Motor neuron (in vitro differentiated cells): ENCODE measurements at regions not wholly inside any gene's neighbourhood (a gene's known extent, or its start where the extent isn't known, plus 50 kb on each side); places are given as distances from the start of the nearest gene placed in this dataset.
A peak's percentile ranks its signal among the peaks of the same experiment; 100 is the strongest.

Experiments
- ATAC-seq, 8 experiments: fragments of 200-7000 bp; cut with Tn5 transposase; replicated peaks in 6 of 8; 2 replicates each; pipeline ENCODE4 v1.8.0; 2021; ENCODE audit warnings: mild to moderate bottlenecking in 8 of 8, moderate library complexity in 8 of 8
- H3K27ac ChIP-seq, 2 donors: fragments of 250-450 bp; sonication (Bioruptor Pico); 2 replicates each; pipeline ENCODE4 v1.9.0; 2021; ENCODE audit warnings: antibody characterized with exemption in 2 of 2, mild to moderate bottlenecking in 2 of 2, moderate library complexity in 1 of 2
- H3K4me1 ChIP-seq, 2 donors: fragments of 250-450 bp; sonication (Bioruptor Pico); replicated peaks in 1 of 2; 2 replicates each; pipeline ENCODE4 v1.6.1; 2021; ENCODE audit warnings: antibody characterized with exemption in 2 of 2, mild to moderate bottlenecking in 2 of 2, moderate library complexity in 1 of 2
- H3K4me3 ChIP-seq, 5 donors: fragments of 250-450 bp; sonication (Bioruptor Pico); 2 replicates each; pipeline ENCODE4 v1.9.0; 2021; ENCODE audit warnings: antibody characterized with exemption in 5 of 5, mild to moderate bottlenecking in 5 of 5, moderate library complexity in 4 of 5
- WGBS, 10 experiments: fragments of 450-650 bp; shearing (Covaris generic); methylation state at CpG; one replicate each; pipeline ENCODE4 v1.0.0; 2022; 5-methylcytosine and 5-hydroxymethylcytosine counted together
- in situ Hi-C, 9 experiments: fragments of 400-800 bp; cut with MboI; loops; one replicate each; pipeline ENCODE4 v1.15.0; 2021; ENCODE audit warnings: low sequenced_read_pairs in 9 of 9, low pct_unique_long_range_greater_than_20kb in 2 of 9; ENCODE audit not compliant: unreplicated experiment in 9 of 9

- peak in 5 of 8 experiments; percentile 48 to 88 (median 78) for ATAC-seq
- H3K4me1 ChIP-seq, result peaks cover 9 to 12% of the 10 kb centered on the region in 2 donors
- H3K4me3 ChIP-seq, result no peak overlapping the region
- WGBS, 10 experiments, result 17 to 70% (median 43%) methylated on average over 1 to 7 of the region's 8 CpGs; no CpG with 5 or more reads in 2 of the 10 experiments
- in situ Hi-C loops, result loop anchor here in 5 of 9 experiments (25.0 kb wide), 2 partner anchors 1087 to 1287 kb away; no protein-coding TSS in a partner anchor
- H3K27ac ChIP-seq, result no peak overlapping the region
Observed at GRCh38 chr6:44624936-44625573, 237.5 kb downstream of the CDC5L start.

- WGBS, 10 experiments, result 90 to 100% (median 100%) methylated on average over 1 to 2 of the region's 2 CpGs; no CpG with 5 or more reads in 6 of the 10 experiments
- in situ Hi-C loops, result loop anchor here in 5 of 9 experiments (25.0 kb wide), 2 partner anchors 1086 to 1286 kb away; no protein-coding TSS in a partner anchor
- Histone ChIP-seq H3K4me1 (peaks cover 9 to 12% of the 10 kb centered on the region in 2 donors), H3K4me3 (no peak overlapping the region), H3K27ac (no peak overlapping the region)
- ATAC-seq, result no peak
Observed at GRCh38 chr6:44625996-44626395, 238.5 kb downstream of the CDC5L start.

GRCh38 chr6:44626616-44627015 is 239.1 kb downstream of the CDC5L start:
- ATAC-seq, result no peak
- peaks cover 9 to 12% of the 10 kb centered on the region in 2 donors for H3K4me1 ChIP-seq
- H3K27ac ChIP-seq, result no peak overlapping the region
- no peak overlapping the region for H3K4me3 ChIP-seq
- in situ Hi-C loops, result loop anchor here in 5 of 9 experiments (25.0 kb wide), 2 partner anchors 1086 to 1286 kb away; no protein-coding TSS in a partner anchor
- WGBS, 10 experiments, result 85 to 100% (median 94%) methylated on average over 3 to 8 of the region's 9 CpGs; no CpG with 5 or more reads in 2 of the 10 experiments

DNA sequence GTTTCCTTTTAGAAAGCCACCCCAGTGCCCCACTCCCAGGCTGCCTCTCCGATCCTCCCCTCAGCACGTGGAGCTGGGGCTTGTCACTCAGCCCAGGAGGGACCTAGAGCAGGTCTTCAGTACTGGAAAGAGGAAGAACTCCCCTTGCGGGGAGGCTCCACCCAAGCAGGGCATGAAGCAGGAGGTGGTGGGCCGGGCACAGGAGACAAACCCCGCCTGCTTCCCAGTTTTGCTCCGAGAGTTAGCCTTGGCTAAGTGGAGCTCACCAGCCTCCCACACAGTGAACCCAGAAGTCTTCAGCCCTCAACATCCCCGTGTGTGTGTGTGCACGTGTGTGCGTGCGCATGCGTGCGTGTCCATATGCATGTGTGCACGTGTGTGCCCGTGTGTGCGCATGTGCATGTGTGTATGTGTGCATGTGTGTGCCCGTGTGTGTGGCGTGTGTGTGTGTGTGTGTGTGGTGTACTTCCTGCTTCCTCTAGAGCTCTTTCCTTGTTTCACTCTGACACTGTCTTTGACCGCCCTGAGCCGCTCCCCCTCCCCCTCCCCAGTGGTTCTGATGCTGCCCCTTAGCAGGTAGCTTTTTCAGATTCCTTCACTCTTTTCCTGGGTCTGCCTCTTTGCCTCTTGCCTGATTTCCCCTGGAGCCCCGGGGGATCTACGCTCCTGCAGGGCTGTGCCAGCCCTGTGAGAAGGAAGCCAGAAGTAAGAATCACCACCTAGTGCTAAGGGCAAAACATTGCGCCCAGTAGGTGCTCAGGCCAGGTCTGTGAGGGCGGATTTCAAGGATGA is 239.8 kb downstream of the CDC5L start:
- no peak overlapping the region for H3K27ac ChIP-seq
- no peak for ATAC-seq
- WGBS, 10 experiments, result 53 to 100% (median 86%) methylated on average over 1 to 13 of the region's 23 CpGs; no CpG with 5 or more reads in 4 of the 10 experiments
- no peak overlapping the region for H3K4me3 ChIP-seq
- in situ Hi-C loops, result loop anchor here in 5 of 9 experiments (25.0 kb wide), 2 partner anchors 1085 to 1285 kb away; no protein-coding TSS in a partner anchor
- H3K4me1 ChIP-seq, result peaks cover 9 to 12% of the 10 kb centered on the region in 2 donors

DNA sequence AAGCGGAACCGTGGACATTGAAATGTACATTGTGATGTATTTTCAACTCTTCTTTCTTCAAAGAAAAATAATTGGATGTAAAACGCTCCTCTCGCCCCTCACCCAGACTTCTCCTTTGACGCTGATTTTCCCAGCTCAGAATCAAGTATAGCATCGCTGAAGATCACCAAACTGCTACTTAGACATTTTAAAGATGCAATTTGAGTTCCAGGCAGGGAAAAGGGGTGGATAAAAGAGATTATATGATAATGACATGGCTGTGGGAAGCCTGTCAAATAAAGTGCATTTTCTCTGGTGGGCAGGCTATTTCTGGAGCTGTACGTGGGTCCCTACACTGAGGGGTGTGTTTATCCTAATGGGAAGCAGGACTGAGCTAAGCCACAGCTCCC is 240.4 kb downstream of the CDC5L start:
- WGBS, 10 experiments, result 53 to 100% (median 80%) methylated on average over 1 to 7 of the region's 7 CpGs
- Histone ChIP-seq H3K27ac (no peak overlapping the region), H3K4me3 (no peak overlapping the region), H3K4me1 (peaks cover 9 to 12% of the 10 kb centered on the region in 2 donors)
- ATAC-seq, result no peak
- in situ Hi-C loops, result loop anchor here in 5 of 9 experiments (25.0 kb wide), 2 partner anchors 1084 to 1284 kb away; no protein-coding TSS in a partner anchor

DNA sequence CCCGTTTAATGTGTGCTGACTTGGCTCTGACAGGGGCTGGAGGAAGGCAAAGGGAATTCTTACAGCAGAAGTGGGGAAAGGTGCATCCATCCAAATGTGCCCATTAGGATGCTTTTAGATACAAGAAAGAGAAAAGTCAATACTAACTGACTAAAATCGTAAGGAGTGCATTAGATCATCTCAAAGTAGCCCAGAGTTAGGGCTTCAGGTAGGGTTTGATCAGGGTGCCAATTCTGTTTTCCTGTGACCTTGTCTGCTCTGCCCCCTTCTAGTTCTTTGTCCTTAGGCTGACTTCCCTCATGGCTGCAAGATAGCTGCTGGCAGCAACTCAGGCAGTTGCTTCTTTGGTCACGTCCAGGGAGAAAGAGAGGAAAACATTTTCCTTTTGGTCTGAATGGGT is 240.8 kb downstream of the CDC5L start:
- no peak for ATAC-seq

GRCh38 chr6:44629636-44630035 is 242.1 kb downstream of the CDC5L start:
- ATAC-seq, result no peak
- no CpG with 5 or more reads among the region's 7 CpGs for WGBS, 10 experiments
- no peak overlapping the region for H3K4me3 ChIP-seq
- H3K4me1 ChIP-seq, result peaks cover 8 to 11% of the 10 kb centered on the region in 2 donors
- in situ Hi-C loops, result loop anchor here in 5 of 9 experiments (25.0 kb wide), 2 partner anchors 1083 to 1283 kb away; no protein-coding TSS in a partner anchor
- H3K27ac ChIP-seq, result no peak overlapping the region

More for the DNA sequence above, 240.8 kb downstream of the CDC5L start:
- Histone ChIP-seq H3K27ac (no peak overlapping the region), H3K4me3 (no peak overlapping the region), H3K4me1 (peaks cover 9 to 12% of the 10 kb centered on the region in 2 donors)
- WGBS, 10 experiments, result 0 to 100% (median 67%) methylated on average over 1 to 3 of the region's 3 CpGs; no CpG with 5 or more reads in 3 of the 10 experiments
- in situ Hi-C loops, result loop anchor here in 5 of 9 experiments (25.0 kb wide), 2 partner anchors 1084 to 1284 kb away; no protein-coding TSS in a partner anchor

DNA sequence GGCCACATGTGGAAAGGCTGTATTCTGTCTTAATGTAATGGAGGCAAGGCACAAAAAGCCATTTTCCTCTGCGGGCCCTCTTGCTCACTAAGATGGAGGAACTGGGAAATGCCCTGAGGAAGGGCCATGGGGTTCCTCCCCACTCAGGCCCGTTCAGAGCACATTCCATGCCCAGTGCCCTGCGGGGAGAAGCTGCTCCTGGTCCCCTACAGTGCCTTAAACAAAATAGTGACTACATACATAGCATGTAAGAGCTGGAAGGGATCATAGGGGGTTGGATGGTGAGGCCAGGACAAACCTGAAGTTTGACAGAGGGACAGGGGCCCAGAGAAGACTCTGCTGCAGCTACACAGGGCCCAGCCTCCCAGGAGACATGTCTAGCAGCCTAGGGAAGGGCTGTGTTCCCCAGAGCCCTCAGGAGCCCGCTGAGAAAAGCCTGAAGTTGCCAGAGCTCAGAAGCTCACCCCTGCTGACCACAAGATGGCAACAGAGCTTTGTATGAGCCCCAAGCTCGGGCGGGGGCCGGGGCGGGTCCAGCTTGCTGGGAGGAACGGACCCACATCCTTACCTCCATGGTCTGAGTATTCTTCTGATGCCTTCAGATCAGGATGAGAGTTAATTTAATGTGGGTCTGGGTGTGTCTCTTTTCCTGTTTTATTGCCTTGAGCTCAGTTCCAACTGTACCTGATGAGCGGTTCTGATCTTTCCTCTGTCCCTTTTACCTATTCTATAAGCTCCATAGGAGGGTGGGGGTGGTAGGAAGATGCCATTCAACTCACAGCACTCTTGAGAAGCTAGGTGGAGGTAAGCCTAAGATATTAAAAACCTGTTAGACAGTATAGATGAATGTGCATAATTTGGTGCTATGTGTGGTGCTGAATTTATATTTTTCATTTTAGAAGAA is 242.9 kb downstream of the CDC5L start:
- no peak overlapping the region for H3K27ac ChIP-seq
- ATAC-seq, result peak; percentile 65 to 96 (median 85)
- H3K4me3 ChIP-seq, result no peak overlapping the region
- H3K4me1 ChIP-seq, result peaks cover under 1 to 3% of the 10 kb centered on the region in 2 donors
- 17 to 100% (median 20%) methylated on average over 1 to 6 of the region's 10 CpGs; no CpG with 5 or more reads in 5 of the 10 experiments for WGBS, 10 experiments
- in situ Hi-C loops, result loop anchor here in 5 of 9 experiments (25.0 kb wide), 2 partner anchors 1082 to 1282 kb away; no protein-coding TSS in a partner anchor

DNA sequence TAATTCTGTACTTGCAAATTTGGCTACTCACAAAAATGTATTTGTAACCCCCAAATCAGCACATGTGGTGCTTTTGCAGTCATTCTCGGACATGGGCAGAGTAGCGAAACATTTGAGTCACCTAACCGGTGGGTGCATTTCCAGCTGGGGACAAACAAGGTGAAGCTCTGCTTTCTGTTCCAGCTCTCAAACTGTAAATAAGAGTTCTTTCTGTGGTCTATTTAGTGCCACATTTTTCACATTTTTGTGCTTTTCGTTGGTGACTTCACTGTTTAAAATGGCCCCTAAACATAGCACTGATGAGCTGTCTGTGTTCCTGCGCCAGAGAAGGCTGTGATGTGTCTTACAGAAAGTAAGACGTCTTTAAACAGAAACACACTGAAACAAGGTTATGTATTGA is 244.5 kb downstream of the CDC5L start:
- Histone ChIP-seq H3K4me3 (no peak overlapping the region), H3K27ac (no peak overlapping the region), H3K4me1 (no peaks in the 10 kb centered on the region)
- WGBS, 10 experiments, result 60 to 96% (median 76%) methylated on average over 2 to 6 of the region's 6 CpGs
- ATAC-seq, result peak in 1 of 8 experiments; percentile 27
- in situ Hi-C loops, result loop anchor here in 5 of 9 experiments (25.0 kb wide), 2 partner anchors 1080 to 1280 kb away; no protein-coding TSS in a partner anchor

DNA sequence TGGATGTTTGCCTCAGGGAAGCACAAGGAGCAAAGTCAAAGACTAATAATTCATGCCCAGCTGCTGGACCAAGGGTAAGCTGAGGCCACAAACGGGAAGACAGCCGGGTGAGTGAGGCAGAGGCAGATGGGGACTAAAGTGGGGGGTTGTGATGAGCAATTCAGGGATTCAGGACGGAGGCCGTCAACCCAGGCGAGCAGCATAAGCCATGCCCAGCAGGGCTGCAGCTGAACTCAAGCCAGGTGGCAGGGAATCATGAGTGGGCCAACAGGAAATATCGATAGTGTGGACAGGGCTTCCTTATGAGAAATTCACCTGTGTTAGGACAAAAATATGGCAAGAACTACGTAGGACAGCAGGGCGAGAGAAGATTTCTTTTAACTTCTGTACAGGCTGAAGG is 246.8 kb downstream of the CDC5L start:
- Histone ChIP-seq H3K27ac (no peak overlapping the region), H3K4me3 (no peak overlapping the region), H3K4me1 (no peaks in the 10 kb centered on the region)
- ATAC-seq, result no peak
- in situ Hi-C loops, result loop anchor here in 5 of 9 experiments (25.0 kb wide), 2 partner anchors 1078 to 1278 kb away; no protein-coding TSS in a partner anchor
- 77 to 100% (median 86%) methylated on average over 1 to 6 of the region's 8 CpGs for WGBS, 10 experiments

DNA sequence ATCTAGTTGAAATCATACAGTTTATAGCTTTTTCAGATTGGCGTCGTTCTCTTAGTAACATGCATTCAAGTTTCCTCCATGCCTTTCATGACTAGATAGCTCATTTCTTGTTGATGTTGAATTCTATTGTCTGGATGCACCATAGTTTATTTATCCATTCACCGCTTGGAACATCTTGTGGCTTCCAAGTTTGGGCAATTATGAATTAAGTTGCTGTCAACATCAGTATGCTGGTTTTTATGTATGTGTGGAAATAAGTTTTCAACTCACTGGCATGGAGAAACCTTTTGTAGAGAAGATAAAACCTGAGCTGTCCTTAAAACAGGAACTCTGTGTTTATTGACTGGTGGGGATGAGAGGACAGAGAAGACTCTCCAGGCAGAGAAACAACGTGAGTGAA is 248.0 kb downstream of the CDC5L start:
- 0 to 100% (median 74%) methylated on average over 1 to 4 of the region's 4 CpGs; no CpG with 5 or more reads in 2 of the 10 experiments for WGBS, 10 experiments
- in situ Hi-C loops, result loop anchor here in 5 of 9 experiments (25.0 kb wide), 2 partner anchors 1077 to 1277 kb away; no protein-coding TSS in a partner anchor
- no peak for ATAC-seq

More for the DNA sequence above, 248.0 kb downstream of the CDC5L start:
- Histone ChIP-seq H3K27ac (no peak overlapping the region), H3K4me3 (no peak overlapping the region), H3K4me1 (no peaks in the 10 kb centered on the region)
